Panc1 (cell line): ENCODE measurements at regions not wholly inside any gene's neighbourhood (a gene's known extent, or its start where the extent isn't known, plus 50 kb on each side); places are given as distances from the start of the nearest gene placed in this dataset.

Source experiments
- ATAC-seq: fragments of 200-7000 bp; cut with Tn5 transposase; 2 replicates; pipeline ENCODE4 v1.9.1; 2020; ENCODE audit warnings: mild to moderate bottlenecking, moderate library complexity
- BruUV-seq: library from RNA; stranded (reverse); fragments of 400-500 nt; replicated peaks from 2 replicates; lab custom pipeline; 2021; lab: Mats Ljungman, UMichigan
- CTCF ChIA-PET: fragments of 300-600 bp; sonication (Branson Sonifier 250); formaldehyde crosslinking; loops from one replicate; lab custom pipeline; 2022; ENCODE audit warnings: antibody characterized with exemption; lab: Charles Lee
- POLR2A ChIA-PET: fragments of 300-600 bp; sonication (Branson Sonifier 250); formaldehyde crosslinking; loops from one replicate; lab custom pipeline; 2022; ENCODE audit warnings: antibody characterized with exemption; lab: Charles Lee
- DNase-seq: peaks from one replicate; pipeline ENCODE4 v3.0.0-alpha.2; 2010; ENCODE audit warnings: low read depth, low spot score
- H3K27ac ChIP-seq: 2 replicates; pipeline ENCODE4 v1.5.1; 2011; ENCODE audit warnings: mild to moderate bottlenecking, low read length, inconsistent platforms
- H3K27me3 ChIP-seq: fragments of 200-500 bp; sonication (Bioruptor generic); 2 replicates; pipeline ENCODE4 v1.6.0; 2014; ENCODE audit warnings: low read length, inconsistent platforms; ENCODE audit not compliant: control insufficient read depth, insufficient read depth
- H3K36me3 ChIP-seq: fragments of 200-500 bp; sonication (Bioruptor generic); 2 replicates; pipeline ENCODE4 v1.5.1; 2014; ENCODE audit warnings: inconsistent platforms, mild to moderate bottlenecking, low read length, moderate library complexity; ENCODE audit not compliant: control insufficient read depth, insufficient read depth
- H3K4me1 ChIP-seq: 2 replicates; pipeline ENCODE4 v1.5.1; 2011; ENCODE audit warnings: inconsistent platforms, mild to moderate bottlenecking, low read length, moderate library complexity; ENCODE audit not compliant: control insufficient read depth, insufficient read depth
- H3K4me3 ChIP-seq, 2 experiments: 2 replicates each; pipeline ENCODE4 v1.5.1; 2011 to 2012; ENCODE audit warnings: low read depth in 2 of 2, low read length in 2 of 2, mild to moderate bottlenecking in 2 of 2, inconsistent platforms in 1 of 2, moderate library complexity in 1 of 2
- H3K9me3 ChIP-seq: fragments of 200-500 bp; sonication (Bioruptor generic); 2 replicates; pipeline ENCODE4 v1.5.1; 2014; ENCODE audit warnings: low read depth, mild to moderate bottlenecking, inconsistent platforms, low read length, moderate library complexity; ENCODE audit not compliant: control insufficient read depth, insufficient read depth
- POLR2AphosphoS5 ChIP-seq: IDR thresholded peaks from 2 replicates; pipeline ENCODE4 v1.6.1; 2012; ENCODE audit warnings: mild to moderate bottlenecking, low read depth, low read length, moderate library complexity
- SIN3A ChIP-seq: IDR thresholded peaks from 2 replicates; pipeline ENCODE4 v1.6.1; 2012; ENCODE audit warnings: low read depth, mild to moderate bottlenecking, low read length, moderate library complexity, borderline replicate concordance; ENCODE audit not compliant: insufficient read depth
- TCF7L2 ChIP-seq: IDR thresholded peaks from 2 replicates; pipeline ENCODE4 v1.6.1; 2011; ENCODE audit warnings: mild to moderate bottlenecking, low read depth, low read length, inconsistent platforms
- in situ Hi-C: cut with HindIII; loops from 2 replicates; pipeline ENCODE4 v1.10.0; 2016; ENCODE audit warnings: low sequenced_read_pairs, low pct_unique_long_range_greater_than_20kb
- intact Hi-C: fragments of 100-400 bp; cut with micrococcal nuclease; formaldehyde crosslinking; loops from one replicate; pipeline ENCODE4 v1.10.0; 2022; ENCODE audit not compliant: unreplicated experiment
- TF ChIP-seq, protein P1 (sequence below), 2 experiments: IDR thresholded peaks; 2 replicates each; pipeline ENCODE4 v1.6.1; 2011 to 2012; ENCODE audit warnings: low read depth in 2 of 2, control low read depth in 1 of 2, low read length in 1 of 2, mild to moderate bottlenecking in 1 of 2, moderate library complexity in 1 of 2; ENCODE audit not compliant: insufficient read depth in 1 of 2
- TF ChIP-seq, protein P2 (sequence below): fragments of 450-650 bp; IDR thresholded peaks from 2 replicates; pipeline ENCODE4 v1.5.1; 2017; ENCODE audit warnings: mild to moderate bottlenecking

DNA sequence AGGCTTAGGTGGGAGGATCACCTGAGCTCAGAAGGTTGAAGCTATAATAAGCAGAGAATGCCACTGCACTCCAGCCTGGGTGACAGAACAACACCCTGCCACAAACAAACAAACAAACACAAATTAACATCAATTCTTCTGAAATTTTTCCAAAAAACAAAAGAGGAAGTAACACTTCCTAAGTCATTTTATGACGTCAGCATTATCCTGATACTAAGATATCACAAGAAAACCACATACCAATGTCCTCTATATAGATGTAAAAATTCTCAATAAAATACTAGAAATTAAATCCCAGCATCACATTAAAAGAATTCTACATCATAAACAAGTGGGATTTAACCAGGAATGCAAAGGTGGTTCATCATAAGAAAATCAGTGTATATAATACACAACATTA lies 64.4 kb upstream of the STK26 start:
- Histone ChIP-seq H3K27me3 (peaks cover 6% of the 10 kb centered on the region), H3K9me3 (no peaks in the 10 kb centered on the region), H3K4me1 (no peaks in the 10 kb centered on the region), H3K4me3 (no peak overlapping the region), H3K27ac (no peak overlapping the region), H3K36me3 (no peaks in the 10 kb centered on the region; the same call in 1 of the 2 replicates)
- CTCF ChIA-PET = no interaction called here
- no peak for ATAC-seq
- in situ Hi-C loops (no loop called here), intact Hi-C loops (no loop called here)
- no TSS peak for BruUV-seq
- no peak for DNase-seq
- TF ChIP-seq, protein P1, sequence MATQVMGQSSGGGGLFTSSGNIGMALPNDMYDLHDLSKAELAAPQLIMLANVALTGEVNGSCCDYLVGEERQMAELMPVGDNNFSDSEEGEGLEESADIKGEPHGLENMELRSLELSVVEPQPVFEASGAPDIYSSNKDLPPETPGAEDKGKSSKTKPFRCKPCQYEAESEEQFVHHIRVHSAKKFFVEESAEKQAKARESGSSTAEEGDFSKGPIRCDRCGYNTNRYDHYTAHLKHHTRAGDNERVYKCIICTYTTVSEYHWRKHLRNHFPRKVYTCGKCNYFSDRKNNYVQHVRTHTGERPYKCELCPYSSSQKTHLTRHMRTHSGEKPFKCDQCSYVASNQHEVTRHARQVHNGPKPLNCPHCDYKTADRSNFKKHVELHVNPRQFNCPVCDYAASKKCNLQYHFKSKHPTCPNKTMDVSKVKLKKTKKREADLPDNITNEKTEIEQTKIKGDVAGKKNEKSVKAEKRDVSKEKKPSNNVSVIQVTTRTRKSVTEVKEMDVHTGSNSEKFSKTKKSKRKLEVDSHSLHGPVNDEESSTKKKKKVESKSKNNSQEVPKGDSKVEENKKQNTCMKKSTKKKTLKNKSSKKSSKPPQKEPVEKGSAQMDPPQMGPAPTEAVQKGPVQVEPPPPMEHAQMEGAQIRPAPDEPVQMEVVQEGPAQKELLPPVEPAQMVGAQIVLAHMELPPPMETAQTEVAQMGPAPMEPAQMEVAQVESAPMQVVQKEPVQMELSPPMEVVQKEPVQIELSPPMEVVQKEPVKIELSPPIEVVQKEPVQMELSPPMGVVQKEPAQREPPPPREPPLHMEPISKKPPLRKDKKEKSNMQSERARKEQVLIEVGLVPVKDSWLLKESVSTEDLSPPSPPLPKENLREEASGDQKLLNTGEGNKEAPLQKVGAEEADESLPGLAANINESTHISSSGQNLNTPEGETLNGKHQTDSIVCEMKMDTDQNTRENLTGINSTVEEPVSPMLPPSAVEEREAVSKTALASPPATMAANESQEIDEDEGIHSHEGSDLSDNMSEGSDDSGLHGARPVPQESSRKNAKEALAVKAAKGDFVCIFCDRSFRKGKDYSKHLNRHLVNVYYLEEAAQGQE (IDR thresholded peaks at IDR 0.05; ENCODE audit: insufficient read depth in 1 of 2, low read depth in 2 of 2, low read length in 1 of 2) = no peak
- TF ChIP-seq TCF7L2 (no peak), POLR2AphosphoS5 (no peak), SIN3A (no peak)
- POLR2A ChIA-PET = no interaction called here

DNA sequence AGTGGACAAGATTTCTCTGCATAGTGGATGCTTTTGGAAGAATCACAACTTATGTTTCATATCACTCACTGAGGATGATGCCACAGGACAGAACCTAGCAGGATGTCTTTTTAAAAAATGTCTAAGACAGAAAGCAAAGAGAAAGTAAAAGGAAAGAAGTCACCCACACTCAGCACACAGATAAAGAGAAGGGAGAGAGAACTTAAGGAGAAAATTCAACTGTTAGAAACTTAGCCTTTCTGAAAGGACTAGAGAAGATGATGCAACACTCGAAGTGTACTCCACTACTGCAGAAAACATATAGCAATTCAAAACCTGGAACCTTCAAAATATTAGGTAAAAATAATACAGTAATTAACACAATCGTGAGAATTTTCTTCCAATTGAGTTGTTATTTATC lies 52.8 kb upstream of the STK26 start:
- no TSS peak for BruUV-seq

More for the DNA sequence above, 52.8 kb upstream of the STK26 start:
- DNase-seq (no peak), ATAC-seq (no peak)
- in situ Hi-C loops (no loop called here), intact Hi-C loops (no loop called here)
- Histone ChIP-seq H3K9me3 (no peaks in the 10 kb centered on the region), H3K4me1 (no peaks in the 10 kb centered on the region), H3K36me3 (no peaks in the 10 kb centered on the region), H3K27ac (no peak overlapping the region), H3K4me3 (no peak overlapping the region; a peak in 1 of 4 replicates), H3K27me3 (0 out of 2 replicates have a peak, but pooled peaks cover 2% of the 10 kb centered on the region)
- CTCF ChIA-PET = no interaction called here
- TF ChIP-seq TCF7L2 (no peak), POLR2AphosphoS5 (no peak), SIN3A (no peak)
- TF ChIP-seq, protein P2, sequence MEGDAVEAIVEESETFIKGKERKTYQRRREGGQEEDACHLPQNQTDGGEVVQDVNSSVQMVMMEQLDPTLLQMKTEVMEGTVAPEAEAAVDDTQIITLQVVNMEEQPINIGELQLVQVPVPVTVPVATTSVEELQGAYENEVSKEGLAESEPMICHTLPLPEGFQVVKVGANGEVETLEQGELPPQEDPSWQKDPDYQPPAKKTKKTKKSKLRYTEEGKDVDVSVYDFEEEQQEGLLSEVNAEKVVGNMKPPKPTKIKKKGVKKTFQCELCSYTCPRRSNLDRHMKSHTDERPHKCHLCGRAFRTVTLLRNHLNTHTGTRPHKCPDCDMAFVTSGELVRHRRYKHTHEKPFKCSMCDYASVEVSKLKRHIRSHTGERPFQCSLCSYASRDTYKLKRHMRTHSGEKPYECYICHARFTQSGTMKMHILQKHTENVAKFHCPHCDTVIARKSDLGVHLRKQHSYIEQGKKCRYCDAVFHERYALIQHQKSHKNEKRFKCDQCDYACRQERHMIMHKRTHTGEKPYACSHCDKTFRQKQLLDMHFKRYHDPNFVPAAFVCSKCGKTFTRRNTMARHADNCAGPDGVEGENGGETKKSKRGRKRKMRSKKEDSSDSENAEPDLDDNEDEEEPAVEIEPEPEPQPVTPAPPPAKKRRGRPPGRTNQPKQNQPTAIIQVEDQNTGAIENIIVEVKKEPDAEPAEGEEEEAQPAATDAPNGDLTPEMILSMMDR = no peak
- TF ChIP-seq, protein P1 (IDR thresholded peaks at IDR 0.05; ENCODE audit: insufficient read depth in 1 of 2, low read depth in 2 of 2, low read length in 1 of 2) = no peak
- POLR2A ChIA-PET = no interaction called here
